OCI-LY7 (cell line): ENCODE measurements at regions not wholly inside any gene's neighbourhood (a gene's known extent, or its start where the extent isn't known, plus 50 kb on each side); places are given as distances from the start of the nearest gene placed in this dataset.

Source experiments
- CTCF ChIP-seq: fragments of 200-600 bp; sonication (generic); conservative IDR thresholded peaks from 2 replicates; pipeline ENCODE4 v1.5.1; 2014; ENCODE audit warnings: mild to moderate bottlenecking, antibody characterized with exemption, low read length, moderate library complexity, mixed read lengths
- EZH2phosphoT487 ChIP-seq: fragments of 200-600 bp; sonication (generic); IDR thresholded peaks from 2 replicates; pipeline ENCODE4 v1.6.1; 2018; ENCODE audit warnings: low read depth, borderline replicate concordance, mild to moderate bottlenecking, mixed run types, antibody characterized with exemption, low read length, moderate library complexity, mixed read lengths

DNA sequence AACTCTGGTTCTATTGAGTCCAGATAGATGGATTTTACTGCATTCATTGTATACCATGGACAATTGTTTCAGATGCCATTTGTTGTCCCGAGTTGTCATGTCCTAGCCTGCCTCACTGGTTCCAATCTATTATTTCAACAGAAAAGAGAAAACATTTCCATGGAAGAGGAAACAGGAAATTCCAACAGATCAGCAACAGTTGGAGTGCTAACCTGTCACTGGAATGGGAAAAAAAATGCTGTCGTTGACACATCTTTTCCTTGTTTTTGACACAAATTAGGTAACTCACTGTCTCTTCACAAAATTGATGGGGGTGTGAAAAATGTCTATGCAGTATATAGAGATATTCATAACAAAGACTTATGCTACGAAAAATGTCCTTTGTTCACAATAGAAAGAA lies 432.0 kb upstream of the TBL1XR1 start:
- TF ChIP-seq CTCF (no peak), EZH2phosphoT487 (no peak)
